WTC11 (cell line): ENCODE measurements at regions not wholly inside any gene's neighbourhood (a gene's known extent, or its start where the extent isn't known, plus 50 kb on each side); places are given as distances from the start of the nearest gene placed in this dataset.

Experiments used
- ATAC-seq: fragments of 200-7000 bp; cut with Tn5 transposase; 2 replicates; pipeline ENCODE4 v1.10.0; 2021; ENCODE audit warnings: mild to moderate bottlenecking, moderate library complexity
- CTCF ChIA-PET: fragments of 300-600 bp; sonication (Branson Sonifier 250); formaldehyde crosslinking; loops from one replicate; lab custom pipeline; 2021; ENCODE audit warnings: antibody characterized with exemption; lab: Charles Lee
- POLR2A ChIA-PET: fragments of 350-600 bp; sonication (Branson Sonifier 250); formaldehyde crosslinking; loops from one replicate; lab custom pipeline; 2021; ENCODE audit warnings: antibody characterized with exemption; lab: Charles Lee
- DNase-seq: peaks from one replicate; pipeline ENCODE4 v3.0.0; 2021; ENCODE audit warnings: low spot score
- H3K27ac Mint-ChIP-seq: 2 replicates; pipeline ENCODE4 v1.8.0; 2021; ENCODE audit warnings: mixed read lengths
- H3K27me3 Mint-ChIP-seq: 2 replicates; pipeline ENCODE4 v1.8.0; 2021; ENCODE audit warnings: low read depth, mild to moderate bottlenecking, moderate library complexity, mixed read lengths
- H3K36me3 Mint-ChIP-seq: 2 replicates; pipeline ENCODE4 v1.8.0; 2021; ENCODE audit warnings: mixed read lengths
- H3K4me1 Mint-ChIP-seq: 2 replicates; pipeline ENCODE4 v1.8.0; 2022; ENCODE audit warnings: mixed read lengths
- H3K4me3 Mint-ChIP-seq: 2 replicates; pipeline ENCODE4 v1.8.0; 2021; ENCODE audit warnings: mild to moderate bottlenecking, moderate library complexity, mixed read lengths
- H3K9me3 Mint-ChIP-seq: 2 replicates; pipeline ENCODE4 v1.8.0; 2021; ENCODE audit warnings: mixed read lengths
- FOXK1 ChIP-seq: sonication (generic); formaldehyde crosslinking; IDR thresholded peaks from 2 replicates; pipeline ENCODE4 v1.8.0; 2022; ENCODE audit warnings: mild to moderate bottlenecking, moderate library complexity, missing genetic modification reagents
- GABPB1 ChIP-seq: sonication (generic); formaldehyde crosslinking; IDR thresholded peaks from 2 replicates; pipeline ENCODE4 v1.8.1; 2023; ENCODE audit warnings: mild to moderate bottlenecking, missing genetic modification reagents
- GTF2I ChIP-seq: fragments of 250-450 bp; sonication (Bioruptor Pico); conservative IDR thresholded peaks from 2 replicates; pipeline ENCODE4 v1.4.0; 2021; ENCODE audit warnings: mild to moderate bottlenecking
- KAT7 ChIP-seq: sonication (generic); formaldehyde crosslinking; IDR thresholded peaks from 2 replicates; pipeline ENCODE4 v1.8.1; 2023; ENCODE audit warnings: missing genetic modification reagents, mild to moderate bottlenecking, borderline replicate concordance
- SMAD3 ChIP-seq: sonication (generic); formaldehyde crosslinking; IDR thresholded peaks from 2 replicates; pipeline ENCODE4 v1.8.0; 2022; ENCODE audit warnings: missing genetic modification reagents, mild to moderate bottlenecking, borderline replicate concordance
- SMAD4 ChIP-seq: sonication (generic); formaldehyde crosslinking; IDR thresholded peaks from 2 replicates; pipeline ENCODE4 v1.8.0; 2022; ENCODE audit warnings: mild to moderate bottlenecking, missing genetic modification reagents
- TEAD4 ChIP-seq: sonication (generic); formaldehyde crosslinking; IDR thresholded peaks from 2 replicates; pipeline ENCODE4 v1.8.0; 2022; ENCODE audit warnings: mild to moderate bottlenecking, missing genetic modification reagents
- ZNF138 ChIP-seq: sonication (generic); formaldehyde crosslinking; conservative IDR thresholded peaks from 2 replicates; pipeline ENCODE4 v1.8.1; 2022; ENCODE audit warnings: mild to moderate bottlenecking, moderate library complexity, missing genetic modification reagents
- ZNF219 ChIP-seq: sonication (generic); formaldehyde crosslinking; IDR thresholded peaks from 2 replicates; pipeline ENCODE4 v1.8.0; 2023; ENCODE audit warnings: missing genetic modification reagents, mild to moderate bottlenecking, borderline replicate concordance
- ZNF396 ChIP-seq: fragments of 250-450 bp; sonication (Bioruptor Pico); IDR thresholded peaks from 2 replicates; pipeline ENCODE4 v1.8.0; 2021; ENCODE audit warnings: mild to moderate bottlenecking, moderate library complexity, borderline replicate concordance
- TF ChIP-seq, protein P1 (sequence below): fragments of 250-450 bp; sonication (Bioruptor Pico); IDR thresholded peaks from 2 replicates; pipeline ENCODE4 v1.8.0; 2021; ENCODE audit warnings: mild to moderate bottlenecking
- TF ChIP-seq, protein P2 (sequence below): sonication (generic); formaldehyde crosslinking; IDR thresholded peaks from 2 replicates; pipeline ENCODE4 v1.8.1; 2023; ENCODE audit warnings: mild to moderate bottlenecking, missing genetic modification reagents
- TF ChIP-seq, protein P3 (sequence below): sonication (generic); formaldehyde crosslinking; conservative IDR thresholded peaks from 2 replicates; pipeline ENCODE4 v1.8.1; 2022; ENCODE audit warnings: mild to moderate bottlenecking, missing genetic modification reagents
- TF ChIP-seq, protein P4 (sequence below): sonication (generic); formaldehyde crosslinking; IDR thresholded peaks from 2 replicates; pipeline ENCODE4 v1.8.1; 2023; ENCODE audit warnings: mild to moderate bottlenecking, missing genetic modification reagents
- TF ChIP-seq, protein P5 (sequence below): sonication (generic); formaldehyde crosslinking; IDR thresholded peaks from 2 replicates; pipeline ENCODE4 v1.8.0; 2023; ENCODE audit warnings: mild to moderate bottlenecking, missing genetic modification reagents

DNA sequence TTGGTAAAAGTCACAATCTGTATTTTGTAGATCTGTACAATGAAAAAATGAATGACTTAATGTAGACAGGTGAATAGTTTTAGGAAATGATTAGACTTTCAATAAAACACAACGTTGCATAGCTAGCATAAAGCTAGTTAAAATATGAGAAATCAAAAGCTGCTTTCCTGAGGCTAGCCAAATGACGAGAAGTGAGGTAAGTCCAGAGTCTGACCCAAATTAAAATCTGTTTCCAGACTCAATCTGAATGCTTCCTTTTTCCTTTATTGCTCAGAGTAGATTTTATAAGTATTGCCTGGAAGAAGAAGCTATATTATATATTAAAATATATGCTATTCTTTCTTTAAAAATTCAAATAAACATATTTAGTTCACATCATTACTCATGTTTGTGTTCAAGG is 615.4 kb downstream of the CD109 start (continued):
- no peak for TF ChIP-seq GTF2I (CRISPR knock-in tag)
- TF ChIP-seq ZNF219 (CRISPR knock-in tag): no peak

DNA sequence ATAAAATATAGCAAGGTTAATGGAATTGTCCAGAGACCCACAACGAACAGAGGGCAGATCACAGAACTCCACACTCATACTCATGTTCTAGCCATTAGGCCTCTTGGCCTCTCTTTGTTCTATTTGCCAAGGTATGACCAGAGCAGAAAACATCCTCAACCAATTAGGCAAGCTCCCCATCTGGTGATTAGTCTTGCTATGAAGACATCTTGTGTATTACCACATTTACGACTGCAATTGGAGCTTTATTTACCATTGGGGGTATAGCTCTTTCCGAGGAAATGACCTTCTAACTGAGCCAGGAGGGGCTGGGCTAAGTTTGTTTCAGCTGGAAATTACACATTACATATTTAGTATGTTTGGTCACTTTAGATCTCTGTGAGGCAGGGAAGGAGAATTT is 593.9 kb downstream of the CD109 start:
- ChIA-PET CTCF (no interaction called here), POLR2A (no interaction called here)
- Mint-ChIP-seq H3K27me3 (no peaks in the 10 kb centered on the region), H3K4me3 (no peak overlapping the region), H3K36me3 (no peaks in the 10 kb centered on the region), H3K4me1 (no peaks in the 10 kb centered on the region), H3K27ac (no peak overlapping the region), H3K9me3 (peaks cover 19% of the 10 kb centered on the region)
- TF ChIP-seq TEAD4 (CRISPR knock-in tag) (no peak), FOXK1 (no peak), GABPB1 (CRISPR knock-in tag) (no peak), ZNF396 (no peak), SMAD4 (CRISPR knock-in tag) (no peak), SMAD3 (CRISPR knock-in tag) (no peak), KAT7 (CRISPR knock-in tag) (no peak)
- TF ChIP-seq, protein P1, sequence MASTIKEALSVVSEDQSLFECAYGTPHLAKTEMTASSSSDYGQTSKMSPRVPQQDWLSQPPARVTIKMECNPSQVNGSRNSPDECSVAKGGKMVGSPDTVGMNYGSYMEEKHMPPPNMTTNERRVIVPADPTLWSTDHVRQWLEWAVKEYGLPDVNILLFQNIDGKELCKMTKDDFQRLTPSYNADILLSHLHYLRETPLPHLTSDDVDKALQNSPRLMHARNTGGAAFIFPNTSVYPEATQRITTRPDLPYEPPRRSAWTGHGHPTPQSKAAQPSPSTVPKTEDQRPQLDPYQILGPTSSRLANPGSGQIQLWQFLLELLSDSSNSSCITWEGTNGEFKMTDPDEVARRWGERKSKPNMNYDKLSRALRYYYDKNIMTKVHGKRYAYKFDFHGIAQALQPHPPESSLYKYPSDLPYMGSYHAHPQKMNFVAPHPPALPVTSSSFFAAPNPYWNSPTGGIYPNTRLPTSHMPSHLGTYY (CRISPR knock-in tag): no peak
- TF ChIP-seq, protein P2, sequence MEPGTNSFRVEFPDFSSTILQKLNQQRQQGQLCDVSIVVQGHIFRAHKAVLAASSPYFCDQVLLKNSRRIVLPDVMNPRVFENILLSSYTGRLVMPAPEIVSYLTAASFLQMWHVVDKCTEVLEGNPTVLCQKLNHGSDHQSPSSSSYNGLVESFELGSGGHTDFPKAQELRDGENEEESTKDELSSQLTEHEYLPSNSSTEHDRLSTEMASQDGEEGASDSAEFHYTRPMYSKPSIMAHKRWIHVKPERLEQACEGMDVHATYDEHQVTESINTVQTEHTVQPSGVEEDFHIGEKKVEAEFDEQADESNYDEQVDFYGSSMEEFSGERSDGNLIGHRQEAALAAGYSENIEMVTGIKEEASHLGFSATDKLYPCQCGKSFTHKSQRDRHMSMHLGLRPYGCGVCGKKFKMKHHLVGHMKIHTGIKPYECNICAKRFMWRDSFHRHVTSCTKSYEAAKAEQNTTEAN: no peak
- TF ChIP-seq, protein P3, sequence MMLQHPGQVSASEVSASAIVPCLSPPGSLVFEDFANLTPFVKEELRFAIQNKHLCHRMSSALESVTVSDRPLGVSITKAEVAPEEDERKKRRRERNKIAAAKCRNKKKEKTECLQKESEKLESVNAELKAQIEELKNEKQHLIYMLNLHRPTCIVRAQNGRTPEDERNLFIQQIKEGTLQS (CRISPR knock-in tag): no peak
- TF ChIP-seq, protein P4, sequence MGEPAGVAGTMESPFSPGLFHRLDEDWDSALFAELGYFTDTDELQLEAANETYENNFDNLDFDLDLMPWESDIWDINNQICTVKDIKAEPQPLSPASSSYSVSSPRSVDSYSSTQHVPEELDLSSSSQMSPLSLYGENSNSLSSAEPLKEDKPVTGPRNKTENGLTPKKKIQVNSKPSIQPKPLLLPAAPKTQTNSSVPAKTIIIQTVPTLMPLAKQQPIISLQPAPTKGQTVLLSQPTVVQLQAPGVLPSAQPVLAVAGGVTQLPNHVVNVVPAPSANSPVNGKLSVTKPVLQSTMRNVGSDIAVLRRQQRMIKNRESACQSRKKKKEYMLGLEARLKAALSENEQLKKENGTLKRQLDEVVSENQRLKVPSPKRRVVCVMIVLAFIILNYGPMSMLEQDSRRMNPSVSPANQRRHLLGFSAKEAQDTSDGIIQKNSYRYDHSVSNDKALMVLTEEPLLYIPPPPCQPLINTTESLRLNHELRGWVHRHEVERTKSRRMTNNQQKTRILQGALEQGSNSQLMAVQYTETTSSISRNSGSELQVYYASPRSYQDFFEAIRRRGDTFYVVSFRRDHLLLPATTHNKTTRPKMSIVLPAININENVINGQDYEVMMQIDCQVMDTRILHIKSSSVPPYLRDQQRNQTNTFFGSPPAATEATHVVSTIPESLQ (CRISPR knock-in tag): no peak
- TF ChIP-seq, protein P5, sequence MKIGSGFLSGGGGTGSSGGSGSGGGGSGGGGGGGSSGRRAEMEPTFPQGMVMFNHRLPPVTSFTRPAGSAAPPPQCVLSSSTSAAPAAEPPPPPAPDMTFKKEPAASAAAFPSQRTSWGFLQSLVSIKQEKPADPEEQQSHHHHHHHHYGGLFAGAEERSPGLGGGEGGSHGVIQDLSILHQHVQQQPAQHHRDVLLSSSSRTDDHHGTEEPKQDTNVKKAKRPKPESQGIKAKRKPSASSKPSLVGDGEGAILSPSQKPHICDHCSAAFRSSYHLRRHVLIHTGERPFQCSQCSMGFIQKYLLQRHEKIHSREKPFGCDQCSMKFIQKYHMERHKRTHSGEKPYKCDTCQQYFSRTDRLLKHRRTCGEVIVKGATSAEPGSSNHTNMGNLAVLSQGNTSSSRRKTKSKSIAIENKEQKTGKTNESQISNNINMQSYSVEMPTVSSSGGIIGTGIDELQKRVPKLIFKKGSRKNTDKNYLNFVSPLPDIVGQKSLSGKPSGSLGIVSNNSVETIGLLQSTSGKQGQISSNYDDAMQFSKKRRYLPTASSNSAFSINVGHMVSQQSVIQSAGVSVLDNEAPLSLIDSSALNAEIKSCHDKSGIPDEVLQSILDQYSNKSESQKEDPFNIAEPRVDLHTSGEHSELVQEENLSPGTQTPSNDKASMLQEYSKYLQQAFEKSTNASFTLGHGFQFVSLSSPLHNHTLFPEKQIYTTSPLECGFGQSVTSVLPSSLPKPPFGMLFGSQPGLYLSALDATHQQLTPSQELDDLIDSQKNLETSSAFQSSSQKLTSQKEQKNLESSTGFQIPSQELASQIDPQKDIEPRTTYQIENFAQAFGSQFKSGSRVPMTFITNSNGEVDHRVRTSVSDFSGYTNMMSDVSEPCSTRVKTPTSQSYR (CRISPR knock-in tag): no peak
- ATAC-seq (no peak), DNase-seq (no peak)

DNA sequence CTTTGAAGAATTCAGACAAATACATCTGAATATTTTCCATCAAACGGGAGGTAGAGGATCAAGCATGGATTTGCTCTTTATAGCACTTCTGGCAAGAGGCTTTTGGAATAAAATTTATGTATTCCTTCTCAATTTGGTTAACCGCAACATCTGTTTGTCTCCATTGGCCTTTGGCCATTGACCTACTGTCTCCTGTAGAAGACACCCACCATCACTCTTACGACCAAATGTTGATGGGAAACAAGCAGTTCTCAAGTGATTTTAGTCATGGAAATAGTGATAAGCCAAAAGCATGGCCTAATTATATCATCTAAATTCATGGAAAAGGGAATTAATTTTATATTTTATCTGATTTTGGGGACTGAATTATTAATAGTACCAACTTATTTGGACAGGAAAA is 591.9 kb downstream of the CD109 start:
- TF ChIP-seq ZNF138 (CRISPR knock-in tag): no peak
- Mint-ChIP-seq H3K27me3 (no peaks in the 10 kb centered on the region), H3K4me1 (peaks cover 4% of the 10 kb centered on the region; the same call in 1 of the 2 replicates), H3K9me3 (peaks cover 15% of the 10 kb centered on the region), H3K27ac (no peak overlapping the region), H3K36me3 (no peaks in the 10 kb centered on the region), H3K4me3 (no peak overlapping the region)
- ATAC-seq (no peak), DNase-seq (no peak)
- ChIA-PET POLR2A (no interaction called here), CTCF (interaction anchor here (1.5 kb wide), 1 partner anchor 8 kb away, joined by 4 read pairs; no protein-coding TSS in a partner anchor)
